NB4 (cell line): ENCODE measurements at regions not wholly inside any gene's neighbourhood (a gene's known extent, or its start where the extent isn't known, plus 50 kb on each side); places are given as distances from the start of the nearest gene placed in this dataset.

Experiments
- DNase-seq: peaks from one replicate; pipeline ENCODE4 v3.0.0; 2010; ENCODE audit warnings: low read depth
- H3K4me3 ChIP-seq: one replicate; pipeline ENCODE4 v1.5.1; 2011; ENCODE audit warnings: mild to moderate bottlenecking, low read depth, low read length, moderate library complexity
- MYC ChIP-seq: IDR thresholded peaks from 2 replicates; pipeline ENCODE4 v1.6.1; 2011; ENCODE audit warnings: low read depth, low read length
- POLR2A ChIP-seq: IDR thresholded peaks from 2 replicates; pipeline ENCODE4 v1.6.1; 2011; ENCODE audit warnings: mild to moderate bottlenecking; ENCODE audit not compliant: insufficient read length; ENCODE audit errors: extremely low read depth
- TF ChIP-seq, protein P1 (sequence below): IDR thresholded peaks from one replicate; pipeline ENCODE4 v1.5.1; 2012; ENCODE audit warnings: low read depth, low read length
- TF ChIP-seq, protein P2 (sequence below): IDR thresholded peaks from 2 replicates; pipeline ENCODE4 v1.6.1; 2011; ENCODE audit warnings: low read depth, low read length

DNA sequence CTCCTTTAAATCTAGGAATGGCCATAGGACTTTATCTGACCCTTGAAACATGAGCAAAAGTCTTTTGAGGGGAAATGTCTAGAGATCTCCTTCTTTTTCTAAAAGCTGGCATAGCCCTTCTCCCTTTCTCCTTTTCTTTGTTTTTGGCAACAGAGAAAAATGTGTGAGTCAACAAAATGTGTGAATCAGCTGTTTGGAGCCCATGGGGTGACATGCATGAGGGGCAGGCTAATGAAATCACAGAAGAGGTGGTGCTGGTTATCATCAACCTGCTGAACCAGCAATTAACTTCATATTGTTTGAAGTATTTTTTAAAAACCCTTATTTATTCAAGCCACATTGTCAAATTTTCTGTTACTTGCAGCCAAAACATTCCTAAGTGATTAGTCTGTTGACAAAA, 132.3 kb downstream of the CCDC59 start:
- TF ChIP-seq POLR2A: no peak
- TF ChIP-seq, protein P1, sequence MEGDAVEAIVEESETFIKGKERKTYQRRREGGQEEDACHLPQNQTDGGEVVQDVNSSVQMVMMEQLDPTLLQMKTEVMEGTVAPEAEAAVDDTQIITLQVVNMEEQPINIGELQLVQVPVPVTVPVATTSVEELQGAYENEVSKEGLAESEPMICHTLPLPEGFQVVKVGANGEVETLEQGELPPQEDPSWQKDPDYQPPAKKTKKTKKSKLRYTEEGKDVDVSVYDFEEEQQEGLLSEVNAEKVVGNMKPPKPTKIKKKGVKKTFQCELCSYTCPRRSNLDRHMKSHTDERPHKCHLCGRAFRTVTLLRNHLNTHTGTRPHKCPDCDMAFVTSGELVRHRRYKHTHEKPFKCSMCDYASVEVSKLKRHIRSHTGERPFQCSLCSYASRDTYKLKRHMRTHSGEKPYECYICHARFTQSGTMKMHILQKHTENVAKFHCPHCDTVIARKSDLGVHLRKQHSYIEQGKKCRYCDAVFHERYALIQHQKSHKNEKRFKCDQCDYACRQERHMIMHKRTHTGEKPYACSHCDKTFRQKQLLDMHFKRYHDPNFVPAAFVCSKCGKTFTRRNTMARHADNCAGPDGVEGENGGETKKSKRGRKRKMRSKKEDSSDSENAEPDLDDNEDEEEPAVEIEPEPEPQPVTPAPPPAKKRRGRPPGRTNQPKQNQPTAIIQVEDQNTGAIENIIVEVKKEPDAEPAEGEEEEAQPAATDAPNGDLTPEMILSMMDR: no peak
- TF ChIP-seq, protein P2, sequence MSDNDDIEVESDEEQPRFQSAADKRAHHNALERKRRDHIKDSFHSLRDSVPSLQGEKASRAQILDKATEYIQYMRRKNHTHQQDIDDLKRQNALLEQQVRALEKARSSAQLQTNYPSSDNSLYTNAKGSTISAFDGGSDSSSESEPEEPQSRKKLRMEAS: no peak
- no peak for TF ChIP-seq MYC
- no peak for DNase-seq
- H3K4me3 ChIP-seq: no peak overlapping the region

DNA sequence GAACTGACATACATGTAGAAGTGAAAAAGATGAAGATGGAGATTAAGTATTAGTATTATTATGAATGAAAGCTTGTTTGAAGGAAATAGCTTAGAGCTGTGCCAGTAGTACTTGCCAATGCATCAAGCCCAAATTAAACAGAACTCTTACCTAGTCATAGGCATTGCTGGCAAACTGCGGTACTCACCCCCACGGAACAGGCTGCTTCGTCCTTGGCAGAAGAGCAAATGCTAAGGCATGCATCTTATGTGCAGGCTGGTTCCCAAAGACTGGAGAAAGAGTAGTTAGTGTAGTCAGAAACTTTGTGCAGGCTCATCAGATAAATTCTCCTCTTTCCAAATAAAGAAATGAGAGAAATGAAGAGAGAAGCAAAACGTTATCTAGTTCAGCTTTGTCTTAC, 134.8 kb downstream of the CCDC59 start:
- TF ChIP-seq, protein P1: no peak
- no peak for TF ChIP-seq POLR2A
- no peak for TF ChIP-seq MYC
- TF ChIP-seq, protein P2: no peak
- H3K4me3 ChIP-seq: no peak overlapping the region
- DNase-seq: no peak

DNA sequence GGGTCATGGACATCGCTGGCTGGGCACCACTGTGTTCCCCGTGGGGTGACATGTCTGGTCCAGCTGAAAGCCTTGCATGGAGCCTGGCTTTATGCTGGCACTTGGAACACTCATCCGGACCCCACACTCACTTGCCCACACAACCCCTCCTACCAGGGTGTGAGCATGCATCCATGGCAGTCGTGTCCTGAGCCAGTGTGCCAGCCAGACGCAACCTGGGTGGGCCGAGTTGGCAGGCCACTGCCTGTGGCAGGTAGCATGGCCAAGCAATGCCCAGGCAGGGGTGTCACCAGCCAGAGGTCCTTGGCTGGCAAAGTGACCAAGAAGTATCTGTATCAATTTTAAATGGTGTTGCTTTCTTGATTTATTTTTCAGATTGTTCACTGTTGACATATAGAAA, 141.7 kb downstream of the CCDC59 start:
- TF ChIP-seq, protein P1: no peak
- TF ChIP-seq POLR2A (no peak), MYC (no peak)
- TF ChIP-seq, protein P2: no peak
- no peak for DNase-seq
- no peak overlapping the region for H3K4me3 ChIP-seq

DNA sequence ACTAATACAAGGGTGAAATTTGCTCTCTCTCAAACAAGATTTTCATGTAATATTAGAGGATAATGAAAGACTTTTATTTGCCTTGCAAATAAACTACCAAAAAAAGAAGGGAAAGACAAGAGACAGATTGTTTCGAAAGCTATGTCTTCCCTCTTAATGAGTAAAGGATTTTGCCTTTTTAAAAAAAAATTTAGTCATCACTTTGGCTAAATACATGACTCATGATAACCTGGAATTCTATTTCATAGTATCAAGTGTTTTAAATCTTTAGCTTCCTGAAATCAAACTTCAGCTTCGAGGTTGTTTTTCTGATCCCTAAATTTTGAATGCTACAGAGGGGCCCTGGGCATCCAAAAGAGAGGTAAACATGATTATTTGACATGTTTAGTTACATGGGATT, 144.4 kb downstream of the CCDC59 start:
- no peak overlapping the region for H3K4me3 ChIP-seq
- TF ChIP-seq MYC: no peak
- TF ChIP-seq, protein P2: no peak
- TF ChIP-seq, protein P1: no peak
- TF ChIP-seq POLR2A: no peak
- DNase-seq: no peak

DNA sequence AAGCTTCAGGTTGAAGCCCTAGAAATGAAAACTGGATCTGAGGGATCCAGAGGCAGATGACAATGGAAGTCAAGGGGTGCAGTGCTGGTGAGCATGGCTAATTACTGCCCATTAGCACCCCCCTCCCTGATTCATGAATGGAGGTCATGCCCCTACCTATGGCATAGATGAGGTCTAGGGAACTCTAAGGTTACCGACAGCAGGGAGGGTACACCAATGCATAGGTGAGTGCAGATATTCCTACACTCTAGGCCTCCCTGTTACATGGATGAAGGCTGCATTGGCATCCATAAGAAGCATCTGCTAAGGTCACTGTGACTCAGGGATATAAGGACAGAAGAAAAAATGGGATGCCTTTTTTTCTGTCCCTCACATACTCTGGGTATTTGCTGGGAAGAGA, 147.3 kb downstream of the CCDC59 start:
- TF ChIP-seq, protein P2: no peak
- TF ChIP-seq POLR2A (no peak), MYC (no peak)
- TF ChIP-seq, protein P1: no peak
- no peak overlapping the region for H3K4me3 ChIP-seq
- no peak for DNase-seq

DNA sequence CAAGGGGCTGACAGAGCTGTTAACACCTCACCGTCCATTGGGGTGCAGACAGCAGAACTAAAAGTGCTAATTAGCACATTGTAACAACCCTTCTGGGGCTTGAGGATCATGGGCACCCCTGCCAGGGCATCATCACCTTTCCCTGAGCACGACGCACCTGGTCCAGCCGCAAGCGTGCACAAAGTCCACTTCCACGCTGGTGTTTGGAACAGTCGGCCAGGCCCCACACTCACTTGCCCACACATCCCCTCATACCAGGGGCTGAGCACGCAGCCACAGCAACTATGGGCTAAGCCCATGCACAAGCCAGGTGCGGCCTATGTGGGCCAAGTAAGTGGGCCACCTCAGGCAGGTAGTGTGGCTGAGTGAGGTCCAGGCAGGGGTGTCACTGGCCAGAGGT, 148.7 kb downstream of the CCDC59 start:
- no peak for TF ChIP-seq POLR2A
- TF ChIP-seq, protein P1: no peak
- no peak for DNase-seq
- H3K4me3 ChIP-seq: no peak overlapping the region
